Stimulated activated CD4-positive, alpha-beta T cell treated with anti-CD3 and anti-CD28 coated beads, Interleukin-1b, Interleukin-23, amount 100 ng/mL, for 1 hour (primary cell): ENCODE measurements at regions not wholly inside any gene's neighbourhood (a gene's known extent, or its start where the extent isn't known, plus 50 kb on each side); places are given as distances from the start of the nearest gene placed in this dataset.

Experiments used
- DNase-seq, 2 donors: peaks; one replicate each; pipeline ENCODE4 v3.0.0-alpha.2; 2020; ENCODE audit warnings: low read depth in 2 of 2

DNA sequence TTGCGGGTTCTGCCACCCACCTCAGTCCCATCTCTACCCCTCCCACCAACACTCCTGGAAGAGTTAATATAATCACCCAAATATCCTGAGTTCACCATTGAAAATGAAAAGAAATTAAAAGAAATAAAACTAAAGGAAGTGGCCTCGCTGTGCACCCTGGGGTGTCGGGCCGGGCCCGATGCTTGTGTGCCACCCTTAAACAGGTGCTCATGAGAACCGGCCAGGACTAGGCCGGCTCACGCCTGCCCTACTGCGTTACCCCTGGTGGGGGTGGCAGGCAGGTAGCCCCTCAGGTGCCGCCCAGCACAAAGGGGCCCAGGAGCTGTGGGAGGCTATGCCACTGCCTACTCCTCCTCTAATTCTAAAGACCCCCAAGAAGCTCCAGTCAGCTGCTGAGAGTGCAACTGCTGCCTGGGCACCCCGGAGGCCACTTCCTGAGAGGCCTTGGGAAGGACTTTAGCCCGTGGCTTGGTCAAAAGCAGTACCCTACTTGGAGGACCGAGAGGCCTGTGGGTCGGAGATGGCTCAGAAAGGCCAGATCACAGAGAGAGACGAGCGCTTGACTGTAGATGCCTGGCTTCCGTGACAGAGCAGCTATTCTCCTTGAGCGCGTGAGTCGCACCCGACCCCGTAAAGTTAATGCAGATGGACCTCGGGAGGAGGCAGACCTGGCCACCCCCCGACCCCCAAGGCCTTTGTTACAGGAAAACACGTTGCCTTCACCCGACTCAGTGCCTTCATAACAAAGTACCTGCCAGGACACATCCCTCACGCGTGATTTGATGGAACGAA lies 51.0 kb upstream of the PPP2R2D start:
- no peak for DNase-seq

DNA sequence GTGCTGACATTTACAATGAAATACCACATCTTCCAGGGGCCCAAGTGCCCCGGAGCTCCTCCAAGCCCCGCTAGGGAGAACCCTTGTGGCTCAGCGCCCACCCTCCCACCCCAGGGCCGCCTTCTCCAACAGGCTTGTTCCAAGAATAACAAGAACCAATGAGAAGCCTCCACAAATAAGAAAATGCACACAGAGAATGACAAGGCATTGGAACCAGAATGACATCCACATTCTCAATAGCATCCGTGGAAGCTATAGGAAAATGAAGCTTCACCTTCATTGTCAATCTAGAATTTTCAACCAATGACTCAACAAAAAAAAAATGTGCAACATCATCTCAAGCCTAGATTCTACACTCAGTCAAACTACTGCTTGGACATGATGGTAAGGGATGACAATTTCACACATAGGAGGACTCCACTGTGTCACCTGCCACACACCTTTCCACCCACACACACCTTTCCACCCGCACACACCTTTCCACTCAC lies 50.4 kb upstream of the PPP2R2D start:
- DNase-seq, result no peak
